Tibial nerve (tissue), 4 donors: ENCODE measurements at regions not wholly inside any gene's neighbourhood (a gene's known extent, or its start where the extent isn't known, plus 50 kb on each side); places are given as distances from the start of the nearest gene placed in this dataset.

Experiments
- DNase-seq, 2 donors: peaks; one replicate each; pipeline ENCODE4 v3.0.0-alpha.2; 2019; ENCODE audit warnings: low spot score in 2 of 2
- H3K27ac ChIP-seq, 4 donors: fragments of 200-600 bp; sonication (generic) in 3 of 4; one replicate each; pipeline ENCODE4 v1.5.1; 2017 to 2019; ENCODE audit warnings: mild to moderate bottlenecking in 1 of 4
- H3K27me3 ChIP-seq, 2 donors: fragments of 200-600 bp; sonication (generic) in 1 of 2; one replicate each; pipeline versions ENCODE4 v1.5.1 to v1.6.0; 2017 to 2019
- H3K36me3 ChIP-seq, 3 donors: fragments of 200-600 bp; sonication (generic); one replicate each; pipeline ENCODE4 v1.5.1; 2018 to 2019
- H3K4me1 ChIP-seq, 4 donors: fragments of 200-600 bp; sonication (generic) in 3 of 4; one replicate each; pipeline ENCODE4 v1.5.1; 2017 to 2019
- H3K4me3 ChIP-seq, 4 donors: fragments of 200-600 bp; sonication (generic) in 3 of 4; one replicate each; pipeline ENCODE4 v1.5.1; 2017 to 2019; ENCODE audit warnings: mild to moderate bottlenecking in 1 of 4, moderate library complexity in 1 of 4
- H3K9me3 ChIP-seq, 4 donors: fragments of 200-600 bp; sonication (generic) in 3 of 4; one replicate each; pipeline ENCODE4 v1.5.1; 2017 to 2019
- CTCF ChIP-seq, 5 experiments: fragments of 200-600 bp in 3 of 5; fragments of 450-650 bp in 2 of 5; sonication (generic) in 3 of 5; IDR thresholded peaks; one replicate each; pipeline ENCODE4 v1.5.1; 2016 to 2019; ENCODE audit warnings: antibody characterized with exemption in 5 of 5, mild to moderate bottlenecking in 3 of 5, moderate library complexity in 2 of 5
- EP300 ChIP-seq, 2 donors: sonication (generic); formaldehyde crosslinking; IDR thresholded peaks; one replicate each; pipeline ENCODE4 v1.6.1; 2017; ENCODE audit warnings: antibody characterized with exemption in 2 of 2, mild to moderate bottlenecking in 1 of 2
- POLR2A ChIP-seq, 2 donors: fragments of 450-650 bp; IDR thresholded peaks; one replicate each; pipeline ENCODE4 v1.6.1; 2017; ENCODE audit warnings: antibody characterized with exemption in 2 of 2, mild to moderate bottlenecking in 2 of 2, moderate library complexity in 2 of 2
- WGBS, 2 donors: methylation state at CpG; one replicate each; pipeline ENCODE4 v1.1.5; 2018; 5-methylcytosine and 5-hydroxymethylcytosine counted together

- Histone ChIP-seq H3K27ac (no peak overlapping the region), H3K4me1 (no peaks in the 10 kb centered on the region), H3K9me3 (no peaks in the 10 kb centered on the region), H3K27me3 (no peaks in the 10 kb centered on the region), H3K36me3 (no peaks in the 10 kb centered on the region), H3K4me3 (no peak overlapping the region)
- WGBS, 2 donors = 69 to 74% methylated on average over 4 of the region's 4 CpGs
- TF ChIP-seq POLR2A (IDR thresholded peaks at IDR 0.05) = no peak
- TF ChIP-seq CTCF (IDR thresholded peaks at IDR 0.05) = no peak
- TF ChIP-seq EP300 (IDR thresholded peaks at IDR 0.05) = no peak
- no peak for DNase-seq
These were observed 1155.1 kb downstream of the FAM181B start for GRCh38 chr11:81578571-81578970.

GRCh38 chr11:81574301-81574700 is 1159.4 kb downstream of the FAM181B start:
- Histone ChIP-seq H3K27ac (no peak overlapping the region), H3K4me1 (no peaks in the 10 kb centered on the region), H3K27me3 (no peaks in the 10 kb centered on the region), H3K36me3 (no peaks in the 10 kb centered on the region), H3K9me3 (no peaks in the 10 kb centered on the region), H3K4me3 (no peak overlapping the region)
- WGBS, 2 donors = 30 to 38% methylated on average over 2 of the region's 2 CpGs
- no peak for DNase-seq
- no peak for TF ChIP-seq CTCF (IDR thresholded peaks at IDR 0.05)
- no peak for TF ChIP-seq POLR2A (IDR thresholded peaks at IDR 0.05)
- no peak for TF ChIP-seq EP300 (IDR thresholded peaks at IDR 0.05)

- Histone ChIP-seq H3K27me3 (no peaks in the 10 kb centered on the region), H3K4me1 (no peaks in the 10 kb centered on the region), H3K4me3 (no peak overlapping the region), H3K9me3 (no peaks in the 10 kb centered on the region), H3K36me3 (no peaks in the 10 kb centered on the region), H3K27ac (no peak overlapping the region)
- no peak for DNase-seq
- TF ChIP-seq POLR2A (IDR thresholded peaks at IDR 0.05) (no peak), CTCF (IDR thresholded peaks at IDR 0.05) (no peak), EP300 (IDR thresholded peaks at IDR 0.05) (no peak)
- 17 to 30% methylated on average over 1 of the region's 1 CpG for WGBS, 2 donors
These were observed 1160.3 kb downstream of the FAM181B start for GRCh38 chr11:81573367-81573766.

- DNase-seq = no peak
- Histone ChIP-seq H3K9me3 (no peaks in the 10 kb centered on the region), H3K27me3 (no peaks in the 10 kb centered on the region), H3K4me1 (no peaks in the 10 kb centered on the region), H3K4me3 (no peak overlapping the region), H3K27ac (no peak overlapping the region), H3K36me3 (no peaks in the 10 kb centered on the region)
- WGBS, 2 donors = 89 to 93% methylated on average over 2 of the region's 2 CpGs
- TF ChIP-seq POLR2A (IDR thresholded peaks at IDR 0.05) (no peak), CTCF (IDR thresholded peaks at IDR 0.05) (no peak), EP300 (IDR thresholded peaks at IDR 0.05) (no peak)
These were observed 1163.0 kb downstream of the FAM181B start for GRCh38 chr11:81570669-81571068.

- Histone ChIP-seq H3K27me3 (no peaks in the 10 kb centered on the region), H3K4me3 (no peak overlapping the region), H3K27ac (no peak overlapping the region), H3K36me3 (no peaks in the 10 kb centered on the region), H3K4me1 (no peaks in the 10 kb centered on the region), H3K9me3 (no peaks in the 10 kb centered on the region)
- no peak for DNase-seq
- WGBS, 2 donors = 2 to 38% methylated on average over 1 of the region's 1 CpG
- TF ChIP-seq CTCF (IDR thresholded peaks at IDR 0.05) (no peak), POLR2A (IDR thresholded peaks at IDR 0.05) (no peak), EP300 (IDR thresholded peaks at IDR 0.05) (no peak)
These were observed 1163.7 kb downstream of the FAM181B start for GRCh38 chr11:81569999-81570398.
